CD4-positive, alpha-beta T cell treated with Interferon alpha-2 for 1 hour (primary cell): ENCODE measurements at regions not wholly inside any gene's neighbourhood (a gene's known extent, or its start where the extent isn't known, plus 50 kb on each side); places are given as distances from the start of the nearest gene placed in this dataset.

Source experiments
- DNase-seq, 2 donors: peaks; one replicate each; pipeline ENCODE4 v3.0.0-alpha.2; 2020 to 2022

GRCh38 chr14:51479584-51480325 is 172.0 kb upstream of the FRMD6 start:
- no peak for DNase-seq

DNA sequence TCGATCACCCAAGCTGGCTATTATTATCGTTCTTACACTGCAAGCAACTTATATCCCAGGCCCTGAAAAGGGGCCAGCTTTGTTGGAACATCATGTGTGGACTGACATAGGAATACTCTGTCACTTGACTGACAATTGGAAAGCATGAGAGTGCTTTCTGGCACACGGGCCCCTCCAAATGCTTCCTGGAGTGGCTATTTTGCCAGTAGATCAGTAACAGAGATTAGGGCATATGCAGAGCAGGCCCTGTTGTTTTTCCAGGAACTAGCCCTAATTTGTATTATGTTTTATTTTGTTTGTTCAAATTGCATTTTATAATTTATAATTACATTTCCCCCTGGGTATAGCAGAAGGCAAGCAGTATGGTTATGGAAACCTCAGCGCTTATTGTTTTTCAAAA is 170.1 kb upstream of the FRMD6 start:
- no peak for DNase-seq

GRCh38 chr14:51482102-51482501 is 169.6 kb upstream of the FRMD6 start:
- no peak for DNase-seq

GRCh38 chr14:51484485-51484884 is 167.2 kb upstream of the FRMD6 start:
- no peak for DNase-seq

DNA sequence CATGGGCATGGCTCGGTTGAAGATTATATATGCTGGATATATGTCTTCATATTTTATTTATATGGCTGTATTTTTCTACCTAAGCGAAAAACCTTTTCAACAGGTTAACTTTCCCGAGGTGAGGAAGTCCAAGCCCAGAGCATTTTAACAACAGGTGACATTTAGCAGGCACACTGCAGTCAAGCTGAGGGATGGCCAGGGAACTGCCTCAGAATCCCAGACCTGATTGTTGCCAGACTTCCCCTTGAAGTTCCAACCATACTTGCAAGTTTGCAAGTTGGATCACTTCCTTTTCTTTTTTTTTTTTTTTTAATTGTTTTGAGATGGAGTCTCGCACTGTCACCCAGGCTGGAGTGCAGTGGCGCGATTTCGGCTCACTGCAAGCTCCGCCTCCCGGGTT is 166.0 kb upstream of the FRMD6 start:
- no peak for DNase-seq

DNA sequence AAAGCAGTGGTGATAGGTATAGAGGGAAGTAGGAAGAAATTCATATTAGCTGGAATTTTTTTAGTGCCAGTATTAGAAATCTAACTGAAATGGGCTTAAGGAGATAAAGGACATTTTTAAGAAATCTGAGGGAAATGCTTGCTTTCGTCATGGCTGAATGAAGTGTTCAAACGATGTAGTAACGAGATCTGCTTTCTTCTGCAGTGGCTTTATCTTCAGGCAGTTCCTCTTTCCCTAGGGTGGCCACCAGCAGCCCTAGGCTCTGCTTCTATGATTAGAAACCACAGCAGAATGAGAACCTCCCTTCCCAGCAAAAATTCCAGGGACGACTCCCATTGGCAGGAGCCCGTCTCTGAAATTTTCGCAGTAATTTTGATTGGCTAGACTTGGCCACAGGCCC is 163.9 kb upstream of the FRMD6 start:
- DNase-seq, result no peak

DNA sequence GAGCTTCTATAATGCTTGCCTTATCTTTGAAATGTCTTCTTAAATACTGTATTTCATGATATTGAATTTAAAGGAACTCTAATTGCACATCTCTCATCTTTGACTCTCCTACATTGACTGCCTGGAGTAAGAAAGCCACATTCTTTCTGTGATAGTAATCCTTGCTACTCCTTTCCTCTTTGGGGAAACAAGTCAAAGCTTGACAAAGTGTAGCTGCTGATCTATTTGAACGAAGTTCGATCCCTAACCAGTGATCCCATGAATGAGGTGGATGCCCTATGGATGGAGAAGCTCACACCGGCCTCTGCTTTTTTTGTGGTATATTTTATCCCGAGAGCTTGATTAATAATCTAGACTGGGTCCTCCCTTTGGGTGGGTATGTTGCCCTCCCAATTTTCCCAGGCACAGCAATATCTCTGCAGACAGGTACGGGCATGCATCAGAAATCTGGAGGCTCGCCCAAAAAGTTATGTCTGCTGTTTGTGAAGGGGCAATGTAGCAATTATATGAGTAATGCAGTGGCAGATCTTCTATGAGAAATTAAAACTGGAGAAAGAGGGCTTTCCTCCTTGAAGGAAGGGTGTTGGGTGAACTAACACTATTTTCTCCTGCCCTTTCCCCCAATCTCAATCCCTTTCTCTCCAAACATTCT is 163.0 kb upstream of the FRMD6 start:
- DNase-seq, result no peak

- DNase-seq, result no peak
These were observed 161.5 kb upstream of the FRMD6 start for GRCh38 chr14:51490205-51490604.

- DNase-seq, result no peak
These were observed 160.6 kb upstream of the FRMD6 start for GRCh38 chr14:51491036-51491545.

GRCh38 chr14:51491776-51492175 is 159.9 kb upstream of the FRMD6 start:
- no peak for DNase-seq

DNA sequence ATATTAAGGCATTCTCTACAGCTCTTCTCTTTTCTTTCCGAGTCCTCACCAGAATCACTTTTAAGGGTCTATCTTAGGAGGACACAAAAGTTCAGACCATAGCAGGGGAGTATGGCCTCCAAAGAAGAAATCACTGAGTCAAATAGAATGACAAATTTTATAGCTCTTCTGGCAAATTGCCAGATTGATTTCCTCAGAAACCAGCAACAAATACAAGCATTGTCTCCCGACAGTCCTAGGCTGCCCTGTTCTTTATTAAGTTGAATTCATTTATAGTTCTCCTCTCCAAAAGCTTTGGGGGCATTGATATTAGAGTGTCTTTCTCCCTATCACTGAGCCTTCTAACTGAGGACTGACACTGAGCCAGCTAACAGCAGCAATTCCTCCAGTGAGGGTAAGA is 156.4 kb upstream of the FRMD6 start:
- DNase-seq, result no peak

GRCh38 chr14:51498411-51499227 is 153.1 kb upstream of the FRMD6 start:
- no peak for DNase-seq

GRCh38 chr14:51500776-51501175 is 150.9 kb upstream of the FRMD6 start:
- no peak for DNase-seq

- no peak for DNase-seq
These were observed 150.0 kb upstream of the FRMD6 start for GRCh38 chr14:51501746-51502145.

GRCh38 chr14:51504669-51505068 is 147.0 kb upstream of the FRMD6 start:
- DNase-seq, result no peak

DNA sequence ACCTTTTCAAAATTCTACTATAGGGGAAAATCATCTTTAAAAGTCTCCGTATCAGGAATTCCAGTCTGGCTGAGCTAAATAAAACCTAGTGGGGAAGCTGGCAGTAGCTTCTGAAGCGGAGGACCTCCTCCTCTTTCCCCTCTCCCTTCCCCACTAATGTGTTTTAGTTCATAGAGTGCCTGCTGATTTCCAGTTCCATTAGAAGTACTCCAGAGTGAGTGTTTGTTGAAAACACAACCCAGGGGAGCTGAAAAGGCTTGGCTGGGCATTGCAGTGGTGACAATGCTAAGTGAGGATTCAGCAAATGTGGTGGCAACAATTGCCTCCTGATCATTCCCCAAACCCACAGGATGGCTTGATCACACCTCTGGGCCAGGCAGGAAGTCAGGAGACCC is 144.2 kb upstream of the FRMD6 start:
- DNase-seq, result no peak

GRCh38 chr14:51507906-51508511 is 143.7 kb upstream of the FRMD6 start:
- no peak for DNase-seq

GRCh38 chr14:51511265-51511664 is 140.4 kb upstream of the FRMD6 start:
- no peak for DNase-seq

DNA sequence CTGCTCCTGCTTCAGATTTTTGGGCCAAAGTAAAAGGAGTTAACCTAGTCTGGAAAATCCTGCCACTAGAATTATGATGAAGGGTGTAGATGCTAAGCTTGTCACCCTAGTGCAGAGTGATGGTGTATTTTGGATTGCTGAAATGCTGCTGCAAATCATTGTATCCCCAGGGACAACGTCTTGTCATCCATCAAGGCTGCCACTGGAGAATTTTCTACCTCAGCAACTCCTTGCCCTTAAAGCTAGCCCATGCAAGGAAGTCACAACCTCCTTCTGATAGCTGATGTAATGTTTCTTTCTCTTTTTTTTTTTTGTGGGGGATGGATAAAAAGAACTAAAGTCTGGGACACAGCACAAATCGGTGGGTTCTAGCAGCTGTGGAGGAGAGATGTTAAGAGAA is 139.4 kb upstream of the FRMD6 start:
- DNase-seq, result no peak

DNA sequence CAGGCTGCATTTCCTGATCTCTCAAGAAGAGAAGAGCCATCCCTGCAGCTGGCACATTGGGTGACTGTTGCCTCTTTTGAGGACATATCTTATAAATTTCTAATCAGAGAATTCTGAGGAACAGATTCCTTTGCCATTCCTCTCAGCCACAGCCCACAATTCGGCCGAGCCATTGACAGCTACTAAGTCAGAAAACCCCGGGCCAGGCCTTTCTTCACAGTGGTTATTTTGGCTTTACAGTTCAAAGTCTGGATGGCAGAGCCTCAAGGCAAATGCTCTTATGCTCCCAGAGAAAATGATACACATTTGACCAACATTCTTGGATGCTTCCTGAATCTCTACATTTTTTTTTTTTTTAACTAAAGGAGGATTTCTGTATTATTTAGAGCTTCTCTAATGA is 138.4 kb upstream of the FRMD6 start:
- DNase-seq, result no peak

DNA sequence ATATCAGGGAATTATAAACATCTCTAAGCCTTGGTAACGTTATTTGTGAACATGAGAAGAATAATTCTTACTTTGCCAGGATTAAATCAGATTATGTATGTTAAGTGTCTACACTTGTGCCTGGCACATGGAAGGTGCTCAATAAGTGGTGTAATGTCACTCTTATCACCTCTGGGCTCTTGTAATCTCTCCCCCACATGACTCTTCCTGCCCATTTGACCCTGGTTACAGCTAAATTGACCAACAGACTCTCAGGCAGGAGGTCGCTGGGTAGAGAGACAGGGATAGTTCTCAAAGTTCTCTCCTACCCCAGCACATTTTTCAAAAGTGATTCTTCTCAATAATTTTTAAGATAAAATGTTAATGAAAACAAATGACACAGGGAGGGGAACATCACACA is 137.8 kb upstream of the FRMD6 start:
- no peak for DNase-seq

DNA sequence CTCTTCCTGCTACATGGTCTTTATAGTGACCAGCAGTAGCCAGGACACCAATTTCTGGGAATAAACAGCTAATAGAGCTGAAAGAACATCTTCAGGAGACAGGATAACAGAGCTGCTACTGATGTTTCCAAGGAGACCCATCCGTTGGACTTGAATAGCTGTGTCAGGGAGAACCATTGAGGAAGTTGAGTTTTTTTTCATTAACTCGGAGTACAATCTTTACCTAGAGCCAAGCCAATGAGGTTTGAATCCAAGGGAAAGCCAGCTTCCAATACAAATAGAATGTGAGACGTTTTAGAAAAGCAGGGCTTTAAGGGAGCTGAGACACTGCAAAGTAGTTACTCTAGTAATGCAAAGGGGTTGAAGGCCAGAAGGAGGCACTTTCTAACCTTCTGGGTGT is 136.1 kb upstream of the FRMD6 start:
- no peak for DNase-seq

DNA sequence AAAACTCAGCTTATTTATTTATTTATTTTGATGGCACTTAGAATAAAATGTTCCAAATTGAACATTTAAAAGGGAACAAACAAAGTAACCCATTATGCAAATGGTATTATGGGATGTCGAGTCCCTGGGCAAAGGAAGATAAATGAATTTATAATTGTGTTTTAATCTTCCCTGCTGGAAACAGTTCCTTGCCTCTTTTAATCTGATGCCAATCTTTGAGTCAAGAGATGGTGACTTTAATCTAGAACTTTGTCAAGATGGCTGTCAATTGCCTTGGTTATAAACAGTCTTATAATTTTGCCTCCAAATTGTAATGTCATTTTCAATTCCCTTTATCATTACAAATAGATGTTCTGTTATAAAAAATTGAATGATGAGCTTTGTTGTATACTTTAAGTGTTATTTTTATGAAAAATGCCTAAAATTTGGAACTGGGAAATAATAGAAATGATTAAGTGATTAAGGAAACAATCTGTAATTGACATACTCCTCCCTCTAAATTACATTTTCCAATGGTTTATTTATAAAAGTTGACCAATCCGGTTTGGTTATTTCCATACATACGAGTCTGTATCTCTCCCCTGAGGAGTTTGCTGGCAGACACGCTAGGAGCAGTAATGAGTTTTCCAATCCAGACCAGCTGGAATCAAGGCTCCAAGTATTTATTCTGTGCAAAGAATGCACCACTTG is 134.9 kb upstream of the FRMD6 start:
- no peak for DNase-seq
